ENCODE measurements at regions not wholly inside any gene's neighbourhood (a gene's known extent, or its start where the extent isn't known, plus 50 kb on each side); places are given as distances from the start of the nearest gene placed in this dataset.

DNA sequence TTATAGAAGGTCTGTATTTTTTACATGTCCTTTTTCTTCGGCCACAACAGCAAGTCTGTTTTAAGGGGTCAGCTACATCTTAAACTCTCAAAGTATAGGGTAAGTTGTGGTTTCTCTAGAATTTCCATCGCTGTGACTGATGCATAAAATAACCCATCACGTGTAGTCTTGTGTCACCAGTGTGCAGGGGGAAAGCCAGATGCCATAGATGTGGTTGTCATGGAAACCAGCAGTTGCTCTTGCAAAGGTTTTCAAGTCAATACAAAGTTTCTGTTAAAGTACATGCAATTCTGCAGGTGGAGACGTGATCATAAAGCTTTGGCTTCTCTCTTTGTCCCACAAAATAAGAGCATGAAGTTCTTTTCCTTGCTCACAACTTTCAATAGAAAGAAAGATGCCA is 210.3 kb upstream of the ONECUT1 start:
- 3 to 5% methylated on average over 4 of the region's 4 CpGs for WGBS, 2 experiments (ENCODE audit: low coverage in 1 of 2, low lambda C conversion rate in 2 of 2, missing lambda C conversion rate in 2 of 2)
- Histone ChIP-seq H3K9me3 (ENCODE audit: low read depth) (no peaks in the 10 kb centered on the region), H3K9me2 (ENCODE audit: insufficient read depth) (no peaks in the 10 kb centered on the region), H4K20me1 (ENCODE audit: insufficient read depth) (no peaks in the 10 kb centered on the region), H3K4me2 (ENCODE audit: unreplicated experiment) (no peak overlapping the region), H3K79me2 (ENCODE audit: insufficient read depth) (no peaks in the 10 kb centered on the region), H3K27me3 (replicated peaks; ENCODE audit: insufficient read depth) (no peaks in the 10 kb centered on the region), H3F3A (ENCODE audit: insufficient read depth) (no peaks in the 10 kb centered on the region), H3K27ac (no peak overlapping the region), H3K9ac (no peak overlapping the region), H3K4me1 (ENCODE audit: insufficient read depth) (no peaks in the 10 kb centered on the region), H2AFZ (no peak overlapping the region), H3K4me3 (no peak overlapping the region), H3K36me3 (ENCODE audit: low read depth) (no peaks in the 10 kb centered on the region)
- in situ Hi-C loops (cut with MboI) = no loop called here
- no peak for TF ChIP-seq EZH2 (IDR thresholded peaks at IDR 0.05; ENCODE audit: insufficient read depth, poor library complexity, severe bottlenecking)
- TF ChIP-seq EZH2phosphoT487 (IDR thresholded peaks at IDR 0.05; ENCODE audit: insufficient read depth, low read depth) = no peak
- DNase-seq = no peak

DNA sequence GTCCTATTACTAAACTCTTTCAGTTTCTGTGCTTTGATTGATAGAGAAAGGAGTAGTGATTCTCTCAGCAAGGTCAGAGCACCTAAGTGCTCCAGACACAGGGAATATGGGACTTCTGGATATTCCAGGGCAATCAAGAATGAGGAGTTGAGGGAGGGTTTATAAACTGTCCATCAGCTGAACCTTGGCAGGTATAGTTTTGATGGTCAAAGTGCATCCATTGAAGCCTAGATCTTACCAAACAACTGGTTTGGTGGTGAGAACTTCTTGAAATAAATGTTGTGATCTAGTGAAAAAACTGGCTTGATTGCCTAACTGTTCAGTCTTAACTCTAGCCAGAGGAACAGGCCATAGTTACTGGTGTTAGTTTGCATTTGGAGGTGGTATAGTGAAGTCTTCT is 207.0 kb upstream of the ONECUT1 start:
- Histone ChIP-seq H3K9ac (no peak overlapping the region), H3K79me2 (ENCODE audit: insufficient read depth) (no peaks in the 10 kb centered on the region)
- in situ Hi-C loops (cut with MboI) = no loop called here

DNA sequence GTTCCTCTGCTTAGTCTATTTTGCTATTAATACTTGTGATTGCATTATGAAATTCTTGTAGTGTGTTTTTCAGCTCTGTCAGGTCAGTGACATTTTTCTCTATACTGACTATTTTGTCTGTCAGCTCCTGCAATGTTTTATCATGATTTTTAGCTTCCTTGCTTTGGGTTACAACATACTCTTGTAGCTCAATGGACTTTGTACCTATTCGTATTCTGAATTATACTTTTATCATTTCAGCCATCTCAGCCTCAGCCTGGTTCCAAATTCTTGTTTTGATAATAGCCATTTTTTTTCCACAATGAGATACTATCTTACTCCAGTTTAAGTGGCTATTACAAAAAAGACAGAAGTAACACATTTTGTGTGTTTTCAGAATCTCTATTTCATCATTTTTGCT is 204.2 kb upstream of the ONECUT1 start:
- Histone ChIP-seq H3K36me3 (ENCODE audit: low read depth) (no peaks in the 10 kb centered on the region), H3K9me2 (ENCODE audit: insufficient read depth) (no peaks in the 10 kb centered on the region), H3K9me3 (ENCODE audit: low read depth) (peaks cover 4% of the 10 kb centered on the region), H3K27me3 (replicated peaks; ENCODE audit: insufficient read depth) (no peaks in the 10 kb centered on the region), H3K27ac (no peak overlapping the region), H4K20me1 (ENCODE audit: insufficient read depth) (no peaks in the 10 kb centered on the region), H3F3A (ENCODE audit: insufficient read depth) (no peaks in the 10 kb centered on the region), H3K4me3 (no peak overlapping the region), H2AFZ (no peak overlapping the region), H3K79me2 (ENCODE audit: insufficient read depth) (no peaks in the 10 kb centered on the region), H3K9ac (no peak overlapping the region), H3K4me1 (ENCODE audit: insufficient read depth) (no peaks in the 10 kb centered on the region), H3K4me2 (ENCODE audit: unreplicated experiment) (no peak overlapping the region)
- 8 to 24% methylated on average over 1 of the region's 1 CpG for WGBS, 2 experiments (ENCODE audit: low coverage in 1 of 2, low lambda C conversion rate in 2 of 2, missing lambda C conversion rate in 2 of 2)
- in situ Hi-C loops (cut with MboI) = no loop called here
- no peak for DNase-seq
- TF ChIP-seq EZH2 (IDR thresholded peaks at IDR 0.05; ENCODE audit: insufficient read depth, poor library complexity, severe bottlenecking) (no peak), EZH2phosphoT487 (IDR thresholded peaks at IDR 0.05; ENCODE audit: insufficient read depth, low read depth) (no peak)

More for the DNA sequence above, 207.0 kb upstream of the ONECUT1 start:
- Histone ChIP-seq H3K9me2 (ENCODE audit: insufficient read depth) (no peaks in the 10 kb centered on the region), H3K36me3 (ENCODE audit: low read depth) (no peaks in the 10 kb centered on the region), H3K4me1 (ENCODE audit: insufficient read depth) (no peaks in the 10 kb centered on the region), H3F3A (ENCODE audit: insufficient read depth) (no peaks in the 10 kb centered on the region), H3K9me3 (ENCODE audit: low read depth) (peaks cover 4% of the 10 kb centered on the region), H2AFZ (no peak overlapping the region), H4K20me1 (ENCODE audit: insufficient read depth) (no peaks in the 10 kb centered on the region), H3K27me3 (replicated peaks; ENCODE audit: insufficient read depth) (no peaks in the 10 kb centered on the region), H3K4me2 (ENCODE audit: unreplicated experiment) (no peak overlapping the region), H3K4me3 (no peak overlapping the region), H3K27ac (no peak overlapping the region)
- no peak for TF ChIP-seq EZH2 (IDR thresholded peaks at IDR 0.05; ENCODE audit: insufficient read depth, poor library complexity, severe bottlenecking)
- TF ChIP-seq EZH2phosphoT487 (IDR thresholded peaks at IDR 0.05; ENCODE audit: insufficient read depth, low read depth) = no peak
- no peak for DNase-seq

DNA sequence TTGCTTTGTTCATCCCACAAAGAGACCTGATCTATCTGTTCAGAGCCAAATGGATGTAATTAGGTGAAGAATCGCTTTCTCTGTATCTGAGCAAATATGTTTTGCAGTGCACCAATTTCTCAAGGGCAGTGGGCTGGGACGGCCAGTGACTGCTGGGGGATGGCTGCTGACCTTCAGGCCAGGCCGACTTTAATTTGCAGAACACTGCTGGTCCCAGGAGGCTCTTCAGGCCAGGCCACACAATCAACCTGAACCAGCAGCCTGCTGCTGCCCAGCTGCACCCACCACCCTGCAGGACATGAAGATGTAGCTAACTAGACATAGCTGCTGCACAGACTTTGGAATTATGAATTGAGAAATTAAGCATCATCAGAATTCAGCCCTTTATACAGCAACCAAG is 194.4 kb upstream of the ONECUT1 start:
- Histone ChIP-seq H3K27me3 (replicated peaks; ENCODE audit: insufficient read depth) (no peaks in the 10 kb centered on the region), H3F3A (ENCODE audit: insufficient read depth) (no peaks in the 10 kb centered on the region), H3K4me3 (no peak overlapping the region), H3K4me2 (ENCODE audit: unreplicated experiment) (no peak overlapping the region), H4K20me1 (ENCODE audit: insufficient read depth) (no peaks in the 10 kb centered on the region), H3K27ac (no peak overlapping the region), H3K9me3 (ENCODE audit: low read depth) (no peaks in the 10 kb centered on the region), H2AFZ (no peak overlapping the region), H3K36me3 (ENCODE audit: low read depth) (no peaks in the 10 kb centered on the region), H3K79me2 (ENCODE audit: insufficient read depth) (no peaks in the 10 kb centered on the region), H3K4me1 (ENCODE audit: insufficient read depth) (no peaks in the 10 kb centered on the region), H3K9ac (no peak overlapping the region), H3K9me2 (ENCODE audit: insufficient read depth) (no peaks in the 10 kb centered on the region)
- DNase-seq = no peak
- in situ Hi-C loops (cut with MboI) = no loop called here
- TF ChIP-seq EZH2phosphoT487 (IDR thresholded peaks at IDR 0.05; ENCODE audit: insufficient read depth, low read depth) (no peak), EZH2 (IDR thresholded peaks at IDR 0.05; ENCODE audit: insufficient read depth, poor library complexity, severe bottlenecking) (no peak)
- WGBS, 2 experiments (ENCODE audit: low coverage in 1 of 2, low lambda C conversion rate in 2 of 2, missing lambda C conversion rate in 2 of 2) = 4 to 6% methylated on average over 3 of the region's 3 CpGs

DNA sequence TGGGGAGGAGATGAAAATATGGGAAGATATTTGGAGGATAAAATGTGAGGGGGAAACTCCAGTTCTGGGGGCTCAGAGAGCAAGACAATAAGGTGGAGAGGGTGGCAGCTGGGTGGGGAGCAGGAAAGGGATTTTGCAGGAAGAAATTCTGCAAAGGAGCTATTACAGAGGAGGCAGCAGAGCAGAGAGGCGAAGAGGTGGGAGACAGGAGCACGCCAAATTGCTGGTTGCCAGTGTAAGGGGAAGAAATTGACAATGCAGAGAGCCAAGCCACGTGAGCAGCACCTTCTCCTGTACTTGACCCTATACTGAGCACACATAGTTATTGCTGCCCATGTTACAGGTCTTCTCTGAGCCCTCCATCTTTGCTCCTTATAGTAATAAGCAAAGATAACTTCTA is 190.3 kb upstream of the ONECUT1 start:
- Histone ChIP-seq H3F3A (ENCODE audit: insufficient read depth) (no peaks in the 10 kb centered on the region), H3K4me2 (ENCODE audit: unreplicated experiment) (no peak overlapping the region), H3K4me3 (no peak overlapping the region), H4K20me1 (ENCODE audit: insufficient read depth) (no peaks in the 10 kb centered on the region), H3K79me2 (ENCODE audit: insufficient read depth) (no peaks in the 10 kb centered on the region), H3K27me3 (replicated peaks; ENCODE audit: insufficient read depth) (no peaks in the 10 kb centered on the region), H3K9me2 (ENCODE audit: insufficient read depth) (no peaks in the 10 kb centered on the region), H3K36me3 (ENCODE audit: low read depth) (no peaks in the 10 kb centered on the region), H3K4me1 (ENCODE audit: insufficient read depth) (no peaks in the 10 kb centered on the region), H3K9me3 (ENCODE audit: low read depth) (no peaks in the 10 kb centered on the region), H2AFZ (no peak overlapping the region), H3K27ac (no peak overlapping the region), H3K9ac (no peak overlapping the region)
- in situ Hi-C loops (cut with MboI) = no loop called here
- whole genome bisulfite sequencing, 2 experiments (ENCODE audit: low coverage in 1 of 2, low lambda C conversion rate in 2 of 2, missing lambda C conversion rate in 2 of 2) = 3 to 8% methylated on average over 3 of the region's 3 CpGs
- TF ChIP-seq EZH2 (IDR thresholded peaks at IDR 0.05; ENCODE audit: insufficient read depth, poor library complexity, severe bottlenecking) (no peak), EZH2phosphoT487 (IDR thresholded peaks at IDR 0.05; ENCODE audit: insufficient read depth, low read depth) (no peak)
- no peak for DNase-seq
